DMS53 treated with DMSO at 0.1 percent for 48 hours (cell line): ENCODE measurements at regions not wholly inside any gene's neighbourhood (a gene's known extent, or its start where the extent isn't known, plus 50 kb on each side); places are given as distances from the start of the nearest gene placed in this dataset.
"Not testable (repeated sequence)": the region's sequence is repeated elsewhere in the genome, so short reads cannot be mapped to it uniquely, and the experiment has no call there.

Experiments used
- DNase-seq: peaks from one replicate; lab custom pipeline; 2025; ENCODE audit not compliant: unreplicated experiment; lab: John Stamatoyannopoulos, UW

- peak; percentile 14 for DNase-seq
Observed at GRCh38 chr3:166837535-166837934, 542.6 kb downstream of the ZBBX start.

GRCh38 chr3:166836836-166837235 lies 543.3 kb downstream of the ZBBX start:
- no peak for DNase-seq

GRCh38 chr3:166829896-166830295 lies 550.2 kb downstream of the ZBBX start:
- peak; percentile 86 for DNase-seq

GRCh38 chr3:166818464-166818863 lies 561.6 kb downstream of the ZBBX start:
- no peak for DNase-seq

- not testable (repeated sequence) for DNase-seq
Observed at GRCh38 chr3:166817269-166817668, 562.8 kb downstream of the ZBBX start.

GRCh38 chr3:166810741-166811445 lies 569.2 kb downstream of the ZBBX start:
- no peak for DNase-seq

- peak; percentile 32 for DNase-seq
Observed at GRCh38 chr3:166809520-166809919, 570.6 kb downstream of the ZBBX start.

- DNase-seq = no peak
Observed at GRCh38 chr3:166788936-166789335, 591.2 kb downstream of the ZBBX start.

- no peak for DNase-seq
Observed at GRCh38 chr3:166785876-166786275, 594.2 kb downstream of the ZBBX start.

- no peak for DNase-seq
Observed at GRCh38 chr3:166783206-166783605, 596.9 kb downstream of the ZBBX start.

- DNase-seq = no peak
Observed at GRCh38 chr3:166764698-166765318, 615.3 kb downstream of the ZBBX start.

- no peak for DNase-seq
Observed at GRCh38 chr3:166759736-166760513, 620.2 kb downstream of the ZBBX start.

GRCh38 chr3:166752214-166752613 lies 627.9 kb downstream of the ZBBX start:
- DNase-seq = no peak

- DNase-seq = no peak
Observed at GRCh38 chr3:166743481-166744134, 636.5 kb downstream of the ZBBX start.

GRCh38 chr3:166734734-166735133 lies 645.4 kb downstream of the ZBBX start:
- peak; percentile 12 for DNase-seq

- DNase-seq = no peak
Observed at GRCh38 chr3:166731701-166732100, 648.4 kb downstream of the ZBBX start.

GRCh38 chr3:166721466-166721865 lies 658.6 kb downstream of the ZBBX start:
- DNase-seq = no peak

GRCh38 chr3:166714206-166714605 lies 665.9 kb downstream of the ZBBX start:
- no peak for DNase-seq

GRCh38 chr3:166713787-166714186 lies 666.3 kb downstream of the ZBBX start:
- no peak for DNase-seq

GRCh38 chr3:166706094-166706493 lies 674.0 kb downstream of the ZBBX start:
- no peak for DNase-seq

- DNase-seq = no peak
Observed at GRCh38 chr3:166697495-166697894, 682.6 kb downstream of the ZBBX start.
